ENCODE measurements at regions not wholly inside any gene's neighbourhood (a gene's known extent, or its start where the extent isn't known, plus 50 kb on each side); places are given as distances from the start of the nearest gene placed in this dataset.

DNA sequence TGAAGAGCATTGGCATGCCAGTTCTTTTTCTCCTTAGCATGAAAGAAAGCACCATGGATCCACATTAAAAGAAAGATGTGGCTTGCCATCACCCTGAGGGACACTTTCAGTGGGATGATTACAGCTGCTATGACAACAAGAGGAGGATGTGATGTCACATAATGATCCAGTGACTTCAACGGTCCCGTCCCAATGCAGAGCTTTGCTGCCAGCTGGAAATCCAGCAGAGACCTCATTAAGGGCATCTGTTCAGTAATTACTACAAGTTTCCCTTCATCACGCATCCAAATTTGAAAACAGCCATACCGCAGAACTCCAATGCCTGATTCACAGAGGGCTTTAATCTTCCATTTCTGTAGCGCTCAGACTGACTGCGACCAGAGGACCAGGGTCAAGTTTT lies 206.6 kb downstream of the LSM5 start:
- no peak for TF ChIP-seq GABPA (IDR thresholded peaks at IDR 0.05; ENCODE audit: low read depth)
- no peak for TF ChIP-seq CHD2 (IDR thresholded peaks at IDR 0.05; ENCODE audit: low read length, partially characterized antibody)
- TF ChIP-seq CTCF (IDR thresholded peaks at IDR 0.05), result no peak
- no peak for TF ChIP-seq EP300 (IDR thresholded peaks at IDR 0.05; ENCODE audit: borderline replicate concordance in 1 of 2, low read depth in 1 of 2, low read length in 1 of 2)
- no peak for TF ChIP-seq SIN3A (IDR thresholded peaks at IDR 0.05; ENCODE audit: borderline replicate concordance, low read depth, low read length)
- TF ChIP-seq MAX (IDR thresholded peaks at IDR 0.05; ENCODE audit: low read depth), result no peak

Data from SK-N-SH (cell line).